Prostate gland (tissue), 2 donors: ENCODE measurements at regions not wholly inside any gene's neighbourhood (a gene's known extent, or its start where the extent isn't known, plus 50 kb on each side); places are given as distances from the start of the nearest gene placed in this dataset.

Experiments used
- DNase-seq: peaks from one replicate; pipeline ENCODE4 v3.0.0-alpha.2; 2019; ENCODE audit warnings: low spot score
- H3K27ac ChIP-seq, 2 donors: fragments of 200-600 bp; sonication (generic); 2 replicates each; pipeline ENCODE4 v1.5.1; 2017 to 2019
- H3K27me3 ChIP-seq: fragments of 200-600 bp; sonication (generic); replicated peaks from 2 replicates; pipeline ENCODE4 v1.5.1; 2019; ENCODE audit not compliant: insufficient read depth
- H3K36me3 ChIP-seq, 2 donors: fragments of 200-600 bp; sonication (generic); 1 replicate in 1 of 2; 2 replicates in 1 of 2; pipeline versions ENCODE4 v1.5.1 to v1.8.1; 2017 to 2019
- H3K4me1 ChIP-seq: fragments of 200-600 bp; sonication (generic); replicated peaks from 2 replicates; pipeline ENCODE4 v1.5.1; 2019
- H3K4me3 ChIP-seq, 2 donors: fragments of 200-600 bp; sonication (generic); 2 replicates each; pipeline ENCODE4 v1.5.1; 2017 to 2019
- H3K9me3 ChIP-seq: fragments of 200-600 bp; sonication (generic); 2 replicates; pipeline ENCODE4 v1.5.1; 2017
- POLR2A ChIP-seq: fragments of 450-650 bp; IDR thresholded peaks from one replicate; pipeline ENCODE4 v1.6.1; 2016; ENCODE audit warnings: antibody characterized with exemption, mild to moderate bottlenecking
- POLR2AphosphoS5 ChIP-seq: sonication (generic); formaldehyde crosslinking; IDR thresholded peaks from one replicate; pipeline ENCODE4 v1.6.1; 2017; ENCODE audit warnings: antibody characterized with exemption
- WGBS: methylation state at CpG from one replicate; pipeline ENCODE4 v1.1.5; 2018; 5-methylcytosine and 5-hydroxymethylcytosine counted together
- intact Hi-C: fragments of 100-400 bp; cut with DNase I; formaldehyde crosslinking; loops from one replicate; pipeline ENCODE4 v1.14.2; 2022
- TF ChIP-seq, protein P1 (sequence below), 4 experiments: fragments of 200-600 bp in 2 of 4; fragments of 450-650 bp in 2 of 4; sonication (generic) in 2 of 4; IDR thresholded peaks; 1 replicate in 3 of 4; 2 replicates in 1 of 4; pipeline ENCODE4 v1.5.1; 2016 to 2019; ENCODE audit warnings: antibody characterized with exemption in 4 of 4, mild to moderate bottlenecking in 2 of 4, moderate library complexity in 2 of 4

DNA sequence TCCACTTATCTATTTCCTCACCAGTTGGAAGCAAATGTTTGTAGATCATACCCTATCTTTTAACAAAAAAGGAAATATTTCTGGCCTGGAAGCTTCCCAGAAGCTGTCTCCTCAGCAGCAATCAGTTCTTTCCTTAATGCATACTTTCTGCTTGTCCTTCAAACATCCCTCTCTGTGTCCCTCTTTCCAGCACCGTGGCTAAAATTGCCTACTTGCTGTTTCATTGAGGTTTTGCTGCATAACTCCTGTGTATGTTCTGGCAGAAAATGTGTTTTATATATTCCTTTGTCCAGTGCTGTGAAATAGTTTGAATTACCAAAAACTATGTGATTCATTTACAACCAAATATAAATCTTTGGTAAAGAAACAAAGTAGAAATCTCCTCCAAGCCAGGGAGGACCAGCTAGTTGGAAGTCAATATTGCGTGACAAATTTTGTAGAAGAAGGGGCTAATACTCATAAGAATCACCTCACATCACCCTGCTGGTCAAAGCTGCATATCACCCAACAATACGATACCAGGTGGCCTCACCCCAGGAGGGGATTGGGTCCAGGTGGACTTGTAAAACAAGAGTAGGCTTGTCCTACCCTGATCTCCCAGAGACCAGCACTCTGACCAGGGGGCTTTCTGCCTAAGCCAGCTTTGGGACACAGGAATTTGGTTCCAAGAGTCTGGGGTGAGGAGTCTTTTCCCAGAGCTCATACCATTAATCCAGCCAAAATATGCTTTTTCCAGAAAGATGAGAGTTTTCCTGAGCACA lies 198.4 kb upstream of the SNX2 start:
- H3K27me3 ChIP-seq: no peaks in the 10 kb centered on the region
- H3K9me3 ChIP-seq: no peaks in the 10 kb centered on the region
- DNase-seq: no peak
- H3K4me3 ChIP-seq: no peak overlapping the region
- no peaks in the 10 kb centered on the region for H3K4me1 ChIP-seq
- 63% methylated on average over 3 of the region's 3 CpGs for WGBS
- H3K36me3 ChIP-seq: no peaks in the 10 kb centered on the region
- no peak overlapping the region for H3K27ac ChIP-seq
- TF ChIP-seq POLR2A: no peak
- TF ChIP-seq, protein P1, sequence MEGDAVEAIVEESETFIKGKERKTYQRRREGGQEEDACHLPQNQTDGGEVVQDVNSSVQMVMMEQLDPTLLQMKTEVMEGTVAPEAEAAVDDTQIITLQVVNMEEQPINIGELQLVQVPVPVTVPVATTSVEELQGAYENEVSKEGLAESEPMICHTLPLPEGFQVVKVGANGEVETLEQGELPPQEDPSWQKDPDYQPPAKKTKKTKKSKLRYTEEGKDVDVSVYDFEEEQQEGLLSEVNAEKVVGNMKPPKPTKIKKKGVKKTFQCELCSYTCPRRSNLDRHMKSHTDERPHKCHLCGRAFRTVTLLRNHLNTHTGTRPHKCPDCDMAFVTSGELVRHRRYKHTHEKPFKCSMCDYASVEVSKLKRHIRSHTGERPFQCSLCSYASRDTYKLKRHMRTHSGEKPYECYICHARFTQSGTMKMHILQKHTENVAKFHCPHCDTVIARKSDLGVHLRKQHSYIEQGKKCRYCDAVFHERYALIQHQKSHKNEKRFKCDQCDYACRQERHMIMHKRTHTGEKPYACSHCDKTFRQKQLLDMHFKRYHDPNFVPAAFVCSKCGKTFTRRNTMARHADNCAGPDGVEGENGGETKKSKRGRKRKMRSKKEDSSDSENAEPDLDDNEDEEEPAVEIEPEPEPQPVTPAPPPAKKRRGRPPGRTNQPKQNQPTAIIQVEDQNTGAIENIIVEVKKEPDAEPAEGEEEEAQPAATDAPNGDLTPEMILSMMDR (IDR thresholded peaks at IDR 0.05): no peak
- intact Hi-C loops: no loop called here

DNA sequence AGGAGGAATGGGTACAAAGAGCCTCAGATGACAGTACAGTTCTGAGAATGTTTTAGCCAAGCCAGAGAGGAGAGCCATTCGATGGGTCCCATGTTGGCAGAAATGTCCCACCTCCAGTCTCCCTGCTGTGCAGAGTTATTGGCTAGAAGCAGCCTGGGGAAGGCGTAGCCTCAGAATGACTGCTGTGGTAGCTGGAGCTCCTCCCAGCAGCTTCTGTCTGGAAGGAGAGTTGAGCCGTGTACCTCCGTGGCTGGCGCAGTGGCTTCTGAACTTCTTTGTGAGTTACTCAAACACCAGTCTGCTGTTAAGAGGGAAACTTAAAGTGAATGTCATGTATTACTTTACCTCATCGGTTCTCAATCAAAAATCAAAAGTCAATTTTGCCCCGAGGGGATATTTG lies 193.3 kb upstream of the SNX2 start:
- WGBS: 80% methylated on average over 7 of the region's 7 CpGs
- intact Hi-C loops: no loop called here
- no peak overlapping the region for H3K27ac ChIP-seq
- no peak overlapping the region for H3K4me3 ChIP-seq
- no peak for TF ChIP-seq POLR2A
- DNase-seq: no peak
- H3K4me1 ChIP-seq: no peaks in the 10 kb centered on the region
- no peaks in the 10 kb centered on the region for H3K9me3 ChIP-seq
- no peaks in the 10 kb centered on the region for H3K36me3 ChIP-seq
- H3K27me3 ChIP-seq: peaks cover 5% of the 10 kb centered on the region

DNA sequence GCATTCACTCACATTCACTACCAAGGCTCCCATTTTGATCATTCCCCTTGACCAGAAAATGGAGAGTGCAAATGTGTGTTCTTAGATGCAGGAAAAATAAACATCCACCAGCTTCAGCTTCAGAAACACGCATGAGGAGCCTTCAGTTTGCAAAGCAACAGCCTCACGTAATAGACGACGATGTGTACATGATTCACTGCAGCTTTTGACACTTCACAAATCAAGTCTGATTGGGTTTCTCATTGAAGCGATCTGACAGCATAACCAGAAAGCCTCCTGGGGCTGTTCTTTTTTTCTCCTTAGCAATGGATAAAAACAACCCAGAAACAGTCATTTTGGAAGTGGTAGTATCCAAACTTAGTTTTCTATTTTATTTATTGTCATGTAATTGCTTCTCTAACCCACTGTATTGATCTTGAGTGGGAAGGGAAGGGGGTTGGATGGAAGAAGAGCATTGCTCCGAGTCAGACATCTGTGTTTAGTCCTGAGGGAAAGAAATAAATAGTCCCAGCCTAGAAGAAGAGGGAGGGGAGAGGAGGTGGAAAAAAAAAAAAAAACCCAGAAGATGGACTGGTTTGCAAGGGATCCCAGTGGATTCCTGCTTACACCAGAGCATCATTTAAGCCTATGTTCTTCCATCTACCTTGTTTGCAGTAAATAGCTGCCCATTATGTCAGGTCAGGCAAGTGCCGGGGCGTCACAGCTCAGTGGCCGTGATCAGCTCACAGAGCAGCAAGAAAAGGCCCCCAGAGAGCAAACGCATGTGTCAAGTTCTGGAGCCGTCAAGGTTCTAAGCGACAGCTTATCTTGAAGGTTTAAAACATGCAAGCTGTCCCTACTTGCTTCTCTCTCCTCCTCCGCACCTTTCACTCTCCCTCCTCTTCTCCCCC lies 190.2 kb upstream of the SNX2 start:
- H3K4me3 ChIP-seq: no peak overlapping the region
- intact Hi-C loops: no loop called here
- DNase-seq: no peak
- H3K27ac ChIP-seq: no peak overlapping the region
- H3K4me1 ChIP-seq: no peaks in the 10 kb centered on the region
- H3K9me3 ChIP-seq: no peaks in the 10 kb centered on the region
- H3K36me3 ChIP-seq: no peaks in the 10 kb centered on the region
- peaks cover 7% of the 10 kb centered on the region for H3K27me3 ChIP-seq
- 38% methylated on average over 13 of the region's 13 CpGs for WGBS
- TF ChIP-seq, protein P1 (IDR thresholded peaks at IDR 0.05): no peak
- TF ChIP-seq POLR2AphosphoS5: no peak
- TF ChIP-seq POLR2A: no peak

DNA sequence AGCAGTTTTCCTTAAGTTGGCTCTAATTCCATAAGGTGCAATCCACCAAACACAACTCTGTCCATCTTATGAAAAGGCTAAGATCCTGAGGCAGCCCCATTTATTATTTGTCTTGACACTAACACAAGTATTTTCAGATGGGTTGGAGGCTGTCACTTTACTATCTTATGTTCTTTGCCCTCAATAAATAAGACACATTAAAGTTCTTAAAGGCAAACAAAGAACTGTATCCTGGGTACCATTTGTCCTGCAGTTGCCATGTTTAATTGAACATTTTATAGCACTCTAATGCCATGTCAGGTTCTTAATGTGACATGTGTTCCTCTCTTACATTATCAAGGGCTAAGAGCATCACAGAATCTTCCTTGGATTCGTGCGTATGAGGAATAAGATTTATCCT lies 189.5 kb upstream of the SNX2 start:
- Histone ChIP-seq H3K4me3 (no peak overlapping the region), H3K4me1 (no peaks in the 10 kb centered on the region), H3K36me3 (no peaks in the 10 kb centered on the region), H3K27me3 (peaks cover 7% of the 10 kb centered on the region), H3K9me3 (no peaks in the 10 kb centered on the region), H3K27ac (no peak overlapping the region)
- DNase-seq: no peak
- intact Hi-C loops: no loop called here
- WGBS: 24% methylated on average over 2 of the region's 2 CpGs
- TF ChIP-seq, protein P1 (IDR thresholded peaks at IDR 0.05): no peak
- TF ChIP-seq POLR2AphosphoS5: no peak
- no peak for TF ChIP-seq POLR2A

DNA sequence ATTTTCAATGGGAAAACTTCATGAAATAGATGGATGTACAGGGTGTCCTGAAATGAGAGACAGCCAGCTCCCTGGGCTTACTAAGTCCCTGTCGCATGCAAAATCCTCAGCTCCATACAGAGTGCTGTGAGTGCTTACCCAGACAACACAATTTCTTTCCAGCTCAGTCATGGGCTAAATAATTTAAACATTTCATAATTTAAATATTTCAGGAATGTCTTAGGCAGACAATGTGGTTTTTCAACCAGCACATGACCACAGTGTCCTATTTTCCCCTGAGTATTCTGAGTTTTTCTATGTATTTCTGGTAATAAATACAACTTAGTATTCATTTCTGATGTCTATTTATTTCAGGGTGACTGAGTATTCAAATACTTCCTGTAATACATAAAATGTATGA lies 188.5 kb upstream of the SNX2 start:
- H3K27ac ChIP-seq: no peak overlapping the region
- no peaks in the 10 kb centered on the region for H3K4me1 ChIP-seq
- no peaks in the 10 kb centered on the region for H3K36me3 ChIP-seq
- TF ChIP-seq, protein P1 (IDR thresholded peaks at IDR 0.05): no peak
- no peak for TF ChIP-seq POLR2A
- no peak for TF ChIP-seq POLR2AphosphoS5
- peaks cover 7% of the 10 kb centered on the region for H3K27me3 ChIP-seq
- no peak overlapping the region for H3K4me3 ChIP-seq
- intact Hi-C loops: no loop called here
- WGBS: 78% methylated on average over 1 of the region's 1 CpG
- H3K9me3 ChIP-seq: no peaks in the 10 kb centered on the region
- DNase-seq: no peak
